ENCODE measurements at regions not wholly inside any gene's neighbourhood (a gene's known extent, or its start where the extent isn't known, plus 50 kb on each side); places are given as distances from the start of the nearest gene placed in this dataset.

GRCh38 chr6:169977434-169978265 lies 226.2 kb downstream of the ERMARD start:
- TF ChIP-seq EZH2 (IDR thresholded peaks at IDR 0.05; ENCODE audit: borderline replicate concordance), result no peak
- TF ChIP-seq CTCF (IDR thresholded peaks at IDR 0.05; ENCODE audit: poor library complexity), result no peak
- no peak for TF ChIP-seq EZH2phosphoT487 (IDR thresholded peaks at IDR 0.05; ENCODE audit: low read depth, severe bottlenecking, unreplicated experiment)
